Spleen (tissue), 11 donors: ENCODE measurements at regions not wholly inside any gene's neighbourhood (a gene's known extent, or its start where the extent isn't known, plus 50 kb on each side); places are given as distances from the start of the nearest gene placed in this dataset.

Source experiments
- DNase-seq: peaks from one replicate; pipeline ENCODE4 v3.0.0-alpha.2; 2020
- H3K27ac ChIP-seq, 8 donors: fragments of 200-600 bp; sonication (generic) in 7 of 8; 1 replicate in 4 of 8; 2 replicates in 4 of 8; pipeline versions ENCODE4 v1.5.0 to v1.8.0; 2016 to 2021; ENCODE audit warnings: inconsistent platforms in 4 of 8, mild to moderate bottlenecking in 4 of 8, moderate library complexity in 1 of 8
- H3K27me3 ChIP-seq, 7 donors: fragments of 200-600 bp; sonication (generic) in 6 of 7; replicated peaks in 1 of 7; 1 replicate in 4 of 7; 2 replicates in 3 of 7; pipeline versions ENCODE4 v1.5.0 to v1.8.0; 2016 to 2021; ENCODE audit warnings: inconsistent platforms in 3 of 7, mild to moderate bottlenecking in 1 of 7
- H3K36me3 ChIP-seq, 6 donors: fragments of 200-600 bp; sonication (generic) in 5 of 6; 1 replicate in 4 of 6; 2 replicates in 2 of 6; pipeline versions ENCODE4 v1.5.0 to v1.8.0; 2016 to 2021; ENCODE audit warnings: inconsistent platforms in 2 of 6
- H3K4me1 ChIP-seq, 6 donors: fragments of 200-600 bp; sonication (generic) in 5 of 6; 1 replicate in 3 of 6; 2 replicates in 3 of 6; pipeline versions ENCODE4 v1.5.0 to v1.8.0; 2016 to 2021; ENCODE audit warnings: inconsistent platforms in 3 of 6
- H3K4me3 ChIP-seq, 8 donors: fragments of 200-600 bp; sonication (generic) in 7 of 8; 1 replicate in 4 of 8; 2 replicates in 4 of 8; pipeline versions ENCODE4 v1.5.0 to v1.8.0; 2016 to 2021; ENCODE audit warnings: inconsistent platforms in 4 of 8, mild to moderate bottlenecking in 4 of 8, moderate library complexity in 2 of 8
- H3K9me3 ChIP-seq, 8 donors: fragments of 200-600 bp; sonication (generic) in 7 of 8; 1 replicate in 4 of 8; 2 replicates in 4 of 8; pipeline versions ENCODE4 v1.5.0 to v1.8.0; 2016 to 2021; ENCODE audit warnings: inconsistent platforms in 4 of 8
- CTCF ChIP-seq, 11 experiments: fragments of 200-600 bp in 7 of 11; fragments of 450-650 bp in 4 of 11; sonication (generic) in 4 of 11; IDR thresholded peaks in 8 of 11; conservative IDR thresholded peaks in 3 of 11; 1 replicate in 7 of 11; 2 replicates in 4 of 11; pipeline versions ENCODE4 v1.4.0 to v1.8.0; 2016 to 2021; ENCODE audit warnings: antibody characterized with exemption in 11 of 11, inconsistent platforms in 4 of 11, mild to moderate bottlenecking in 1 of 11
- POLR2A ChIP-seq, 3 donors: fragments of 450-650 bp; IDR thresholded peaks; one replicate each; pipeline ENCODE4 v1.5.1; 2017; ENCODE audit warnings: antibody characterized with exemption in 3 of 3, mild to moderate bottlenecking in 1 of 3
- POLR2AphosphoS5 ChIP-seq, 3 donors: sonication (generic); formaldehyde crosslinking; IDR thresholded peaks; one replicate each; pipeline ENCODE4 v1.5.1; 2017; ENCODE audit warnings: antibody characterized with exemption in 3 of 3
- WGBS, 5 donors: extraction: QIAGEN DNeasy Blood & Tissue Kit in 3 of 5; methylation state at CpG; one replicate each; pipeline versions ENCODE4 v1.1.5 to v1.1.7; 2013 to 2018; 5-methylcytosine and 5-hydroxymethylcytosine counted together
- intact Hi-C: fragments of 100-400 bp; cut with DNase I; formaldehyde crosslinking; loops from one replicate; pipeline ENCODE4 v1.15.0; 2023; ENCODE audit warnings: low total_unique reads
- donor health status: healthy with polysubstance abuse.
- donor health status: DM: no; HTN: no; CAD: no; lungs with moderate emphysema.
- donor health status: DM: no; HTN: no; CAD: no.
- donor health status: Bipolar disorder and iron deficiency.
- donor health status: healthy.
- donor health status: DM: no; HTN: no; CAD: no.
- donor health status: DM: yes; HTN: yes; CAD: no.

GRCh38 chr16:22734368-22734767 lies 79.6 kb upstream of the HS3ST2 start:
- intact Hi-C loops, result no loop called here
- WGBS, 5 donors, result 63 to 82% (median 66%) methylated on average over 10 to 12 of the region's 12 CpGs

DNA sequence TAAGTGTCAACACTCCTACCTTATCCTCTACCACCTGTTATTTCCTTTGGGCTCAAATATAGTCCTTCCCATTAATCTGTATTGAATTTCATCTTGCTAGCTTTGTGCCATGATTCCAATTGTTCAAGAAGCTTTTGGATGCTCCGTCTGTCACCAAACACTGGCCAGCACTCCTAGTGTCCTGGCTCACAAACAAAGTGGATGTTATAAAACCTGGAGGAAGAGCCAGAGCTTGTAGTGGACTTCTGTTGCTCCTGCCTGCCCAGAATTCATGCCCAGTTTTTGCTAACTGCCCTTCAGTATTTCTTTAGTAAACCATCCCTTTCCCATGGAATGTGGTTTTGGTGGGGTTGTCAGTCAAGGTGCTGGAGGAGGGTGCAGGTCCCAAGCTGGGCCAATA lies 77.2 kb upstream of the HS3ST2 start:
- WGBS, 5 donors, result 83 to 97% (median 88%) methylated on average over 1 of the region's 1 CpG
- intact Hi-C loops, result no loop called here
- no peaks in the 10 kb centered on the region for H3K9me3 ChIP-seq
- H3K4me3 ChIP-seq, result no peak overlapping the region
- H3K36me3 ChIP-seq, result no peaks in the 10 kb centered on the region
- peaks cover 0 to 21% (median 0%) of the 10 kb centered on the region in 7 donors for H3K27me3 ChIP-seq
- H3K27ac ChIP-seq, result no peak overlapping the region
- TF ChIP-seq CTCF (IDR thresholded peaks at IDR 0.05 in 8 of 11, conservative IDR thresholded peaks at IDR 0.05 in 3 of 11) (no peak), POLR2A (IDR thresholded peaks at IDR 0.05) (no peak), POLR2AphosphoS5 (IDR thresholded peaks at IDR 0.05) (no peak)
- no peaks in the 10 kb centered on the region for H3K4me1 ChIP-seq
- DNase-seq, result no peak

More at GRCh38 chr16:22734368-22734767, 79.6 kb upstream of the HS3ST2 start:
- Histone ChIP-seq H3K4me1 (no peaks in the 10 kb centered on the region), H3K4me3 (no peak overlapping the region), H3K9me3 (no peaks in the 10 kb centered on the region), H3K27ac (no peak overlapping the region), H3K27me3 (peaks cover 0 to 21% (median 0%) of the 10 kb centered on the region in 7 donors), H3K36me3 (no peaks in the 10 kb centered on the region)
- no peak for TF ChIP-seq POLR2A (IDR thresholded peaks at IDR 0.05)
- no peak for TF ChIP-seq POLR2AphosphoS5 (IDR thresholded peaks at IDR 0.05)
- no peak for TF ChIP-seq CTCF (IDR thresholded peaks at IDR 0.05 in 8 of 11, conservative IDR thresholded peaks at IDR 0.05 in 3 of 11)
- no peak for DNase-seq

DNA sequence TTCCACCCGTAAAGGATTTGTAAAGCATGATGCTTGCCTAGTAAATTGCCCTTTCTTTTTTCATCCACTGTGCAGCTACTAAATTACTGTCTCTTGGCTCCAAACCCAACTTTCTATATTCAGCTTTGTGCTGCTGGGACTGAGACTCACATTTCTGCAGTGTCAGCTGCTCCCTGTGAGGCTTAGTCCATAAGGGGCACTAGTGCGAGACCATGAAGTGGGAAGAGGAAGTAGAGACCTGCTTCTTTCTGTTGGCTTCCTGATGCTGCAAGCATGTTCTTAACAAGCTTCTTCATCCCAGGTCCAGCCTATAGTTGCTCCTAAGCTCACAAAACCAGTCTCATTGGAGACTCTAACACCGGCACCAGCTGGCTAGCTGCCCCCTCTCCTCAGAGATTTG lies 74.9 kb upstream of the HS3ST2 start:
- TF ChIP-seq POLR2AphosphoS5 (IDR thresholded peaks at IDR 0.05), result no peak
- no peak for TF ChIP-seq POLR2A (IDR thresholded peaks at IDR 0.05)
- 58 to 68% (median 64%) methylated on average over 3 of the region's 3 CpGs for WGBS, 5 donors
- H3K27ac ChIP-seq, result no peak overlapping the region
- H3K4me1 ChIP-seq, result no peaks in the 10 kb centered on the region
- no peak for DNase-seq
- intact Hi-C loops, result no loop called here
- peaks cover 0 to 17% (median 0%) of the 10 kb centered on the region in 7 donors for H3K27me3 ChIP-seq
- no peaks in the 10 kb centered on the region for H3K36me3 ChIP-seq
- peaks cover 0 to 20% (median 13%) of the 10 kb centered on the region in 8 donors for H3K9me3 ChIP-seq
- no peak overlapping the region for H3K4me3 ChIP-seq

DNA sequence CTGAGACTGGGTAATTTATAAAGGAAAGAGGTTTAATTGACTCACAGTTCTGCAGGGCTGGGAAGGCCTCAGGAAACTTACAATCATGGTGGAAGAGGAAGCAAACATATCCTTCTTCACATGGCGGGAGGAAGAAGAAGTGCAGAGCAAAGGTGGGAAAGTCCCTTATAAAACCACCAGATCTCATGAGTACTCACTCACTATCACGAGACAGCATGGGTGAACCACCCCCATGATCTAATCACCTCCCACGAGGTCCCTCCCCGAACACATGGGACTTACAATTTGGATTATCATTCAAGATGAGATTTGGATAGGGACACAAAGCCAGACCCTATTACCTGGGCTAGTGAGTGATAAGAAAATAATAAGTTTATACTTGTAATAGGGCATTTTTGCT lies 70.6 kb upstream of the HS3ST2 start:
- Histone ChIP-seq H3K36me3 (no peaks in the 10 kb centered on the region), H3K27me3 (peaks cover 0 to 4% (median 0%) of the 10 kb centered on the region in 7 donors), H3K9me3 (peaks cover 0 to 30% (median 20%) of the 10 kb centered on the region in 8 donors), H3K27ac (no peak overlapping the region), H3K4me3 (no peak overlapping the region), H3K4me1 (no peaks in the 10 kb centered on the region)
- DNase-seq, result no peak
- intact Hi-C loops, result no loop called here
- TF ChIP-seq POLR2A (IDR thresholded peaks at IDR 0.05), result no peak
- no peak for TF ChIP-seq POLR2AphosphoS5 (IDR thresholded peaks at IDR 0.05)
- no peak for TF ChIP-seq CTCF (IDR thresholded peaks at IDR 0.05 in 8 of 11, conservative IDR thresholded peaks at IDR 0.05 in 3 of 11)
- 51 to 65% (median 57%) methylated on average over 4 of the region's 4 CpGs for WGBS, 5 donors
